Tibial nerve (tissue), 4 donors: ENCODE measurements at regions not wholly inside any gene's neighbourhood (a gene's known extent, or its start where the extent isn't known, plus 50 kb on each side); places are given as distances from the start of the nearest gene placed in this dataset.

Experiments
- CTCF ChIP-seq, 5 experiments: fragments of 200-600 bp in 3 of 5; fragments of 450-650 bp in 2 of 5; sonication (generic) in 3 of 5; IDR thresholded peaks; one replicate each; pipeline ENCODE4 v1.5.1; 2016 to 2019; ENCODE audit warnings: antibody characterized with exemption in 5 of 5, mild to moderate bottlenecking in 3 of 5, moderate library complexity in 2 of 5
- EP300 ChIP-seq, 2 donors: sonication (generic); formaldehyde crosslinking; IDR thresholded peaks; one replicate each; pipeline ENCODE4 v1.6.1; 2017; ENCODE audit warnings: antibody characterized with exemption in 2 of 2, mild to moderate bottlenecking in 1 of 2
- POLR2A ChIP-seq, 2 donors: fragments of 450-650 bp; IDR thresholded peaks; one replicate each; pipeline ENCODE4 v1.6.1; 2017; ENCODE audit warnings: antibody characterized with exemption in 2 of 2, mild to moderate bottlenecking in 2 of 2, moderate library complexity in 2 of 2

GRCh38 chr2:188726626-188727247, 247.4 kb upstream of the COL3A1 start:
- TF ChIP-seq CTCF (IDR thresholded peaks at IDR 0.05) (no peak), EP300 (IDR thresholded peaks at IDR 0.05) (no peak), POLR2A (IDR thresholded peaks at IDR 0.05) (no peak)
